ENCODE measurements at regions not wholly inside any gene's neighbourhood (a gene's known extent, or its start where the extent isn't known, plus 50 kb on each side); places are given as distances from the start of the nearest gene placed in this dataset.
"Not testable (repeated sequence)": the region's sequence is repeated elsewhere in the genome, so short reads cannot be mapped to it uniquely, and the experiment has no call there.

DNA sequence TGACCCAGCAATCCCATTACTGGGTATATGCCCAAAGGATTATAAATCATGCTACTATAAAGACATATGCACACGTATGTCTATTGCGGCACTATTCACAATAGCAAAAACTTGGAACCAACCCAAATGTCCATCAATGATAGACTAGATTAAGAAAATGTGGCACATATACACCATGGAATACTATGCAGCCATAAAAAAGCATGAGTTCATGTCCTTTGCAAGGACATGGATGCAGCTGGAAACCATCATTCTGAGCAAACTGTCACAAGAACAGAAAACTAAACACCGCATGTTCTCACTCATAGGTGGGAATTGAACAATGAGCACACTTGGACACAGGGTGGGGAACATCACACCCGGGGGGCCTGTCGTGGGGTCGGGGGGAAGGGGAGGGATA, 80.1 kb upstream of the TMEM170B start:
- TF ChIP-seq CTCF (IDR thresholded peaks at IDR 0.05); MAX (CRISPR knock-in tag; IDR thresholded peaks at IDR 0.05); FOXJ3 (CRISPR knock-in tag; IDR thresholded peaks at IDR 0.05; ENCODE audit: borderline replicate concordance); ATF3 (CRISPR knock-in tag; conservative IDR thresholded peaks at IDR 0.05); ATF1 (CRISPR knock-in tag; IDR thresholded peaks at IDR 0.05); IRF2 (CRISPR knock-in tag; IDR thresholded peaks at IDR 0.05; ENCODE audit: borderline replicate concordance, low read depth); JUN (CRISPR knock-in tag; IDR thresholded peaks at IDR 0.05); E2F5 (CRISPR knock-in tag; IDR thresholded peaks at IDR 0.05); ATF6 (CRISPR knock-in tag; IDR thresholded peaks at IDR 0.05): not testable (repeated sequence)
- TF ChIP-seq, protein P1, sequence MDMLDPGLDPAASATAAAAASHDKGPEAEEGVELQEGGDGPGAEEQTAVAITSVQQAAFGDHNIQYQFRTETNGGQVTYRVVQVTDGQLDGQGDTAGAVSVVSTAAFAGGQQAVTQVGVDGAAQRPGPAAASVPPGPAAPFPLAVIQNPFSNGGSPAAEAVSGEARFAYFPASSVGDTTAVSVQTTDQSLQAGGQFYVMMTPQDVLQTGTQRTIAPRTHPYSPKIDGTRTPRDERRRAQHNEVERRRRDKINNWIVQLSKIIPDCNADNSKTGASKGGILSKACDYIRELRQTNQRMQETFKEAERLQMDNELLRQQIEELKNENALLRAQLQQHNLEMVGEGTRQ (CRISPR knock-in tag; IDR thresholded peaks at IDR 0.05), result not testable (repeated sequence)

Data from WTC11 (cell line).